Breast epithelium (tissue), 4 donors: ENCODE measurements at regions not wholly inside any gene's neighbourhood (a gene's known extent, or its start where the extent isn't known, plus 50 kb on each side); places are given as distances from the start of the nearest gene placed in this dataset.

Experiments
- DNase-seq, 2 donors: peaks; one replicate each; pipeline ENCODE4 v3.0.0-alpha.2; 2019; ENCODE audit warnings: low spot score in 2 of 2
- H3K27ac ChIP-seq, 2 donors: fragments of 200-600 bp; sonication (generic) in 1 of 2; one replicate each; pipeline ENCODE4 v1.5.1; 2016 to 2019; ENCODE audit warnings: mild to moderate bottlenecking in 1 of 2
- H3K27me3 ChIP-seq, 2 donors: fragments of 200-600 bp; sonication (generic) in 1 of 2; one replicate each; pipeline versions ENCODE4 v1.5.1 to v1.6.0; 2017 to 2019; ENCODE audit warnings: control low read depth in 1 of 2, mild to moderate bottlenecking in 1 of 2
- H3K36me3 ChIP-seq: fragments of 200-600 bp; one replicate; pipeline ENCODE4 v1.5.1; 2019
- H3K4me1 ChIP-seq, 2 donors: fragments of 200-600 bp; sonication (generic); one replicate each; pipeline ENCODE4 v1.5.1; 2016 to 2019; ENCODE audit warnings: control low read depth in 1 of 2
- H3K4me3 ChIP-seq, 3 donors: fragments of 200-600 bp; sonication (generic); 1 replicate in 2 of 3; 2 replicates in 1 of 3; pipeline ENCODE4 v1.5.1; 2016 to 2019; ENCODE audit warnings: mild to moderate bottlenecking in 3 of 3, moderate library complexity in 2 of 3
- H3K9me3 ChIP-seq, 2 donors: fragments of 200-600 bp; sonication (generic) in 1 of 2; one replicate each; pipeline ENCODE4 v1.5.1; 2016 to 2019; ENCODE audit warnings: control low read depth in 1 of 2
- CTCF ChIP-seq, 3 donors: fragments of 450-650 bp; IDR thresholded peaks; one replicate each; pipeline ENCODE4 v1.5.1; 2016 to 2017; ENCODE audit warnings: antibody characterized with exemption in 3 of 3, mild to moderate bottlenecking in 3 of 3, moderate library complexity in 3 of 3
- POLR2A ChIP-seq: fragments of 450-650 bp; IDR thresholded peaks from one replicate; pipeline ENCODE4 v1.6.1; 2016; ENCODE audit warnings: antibody characterized with exemption, mild to moderate bottlenecking, moderate library complexity
- POLR2AphosphoS5 ChIP-seq, 3 donors: sonication (generic); formaldehyde crosslinking; IDR thresholded peaks; one replicate each; pipeline ENCODE4 v1.6.1; 2017; ENCODE audit warnings: antibody characterized with exemption in 3 of 3
- intact Hi-C: fragments of 100-400 bp; cut with DNase I; formaldehyde crosslinking; loops from one replicate; pipeline ENCODE4 v1.15.1; 2023; ENCODE audit warnings: low total_unique reads

DNA sequence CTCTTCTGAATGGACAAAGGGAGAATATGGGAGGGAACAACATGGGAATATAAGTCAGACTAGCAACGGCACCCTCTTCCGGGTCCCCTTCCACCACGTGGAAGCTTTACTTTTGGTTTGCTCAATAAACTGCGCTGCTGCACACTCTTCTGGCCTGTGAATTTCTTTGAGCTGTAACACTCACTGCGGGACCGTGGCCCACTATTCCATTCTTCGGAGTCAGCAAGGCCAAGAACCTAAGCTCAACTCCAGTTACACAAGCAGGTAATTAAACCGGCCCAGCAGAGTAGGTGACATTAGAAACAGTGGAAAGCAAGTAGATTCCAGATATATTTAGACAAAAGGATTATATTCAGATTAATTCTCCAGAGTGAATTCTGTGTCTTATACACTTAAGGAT lies 697.4 kb upstream of the NXPH2 start:
- intact Hi-C loops = no loop called here
- no peak for TF ChIP-seq CTCF (IDR thresholded peaks at IDR 0.05)
- TF ChIP-seq POLR2AphosphoS5 (IDR thresholded peaks at IDR 0.05) = no peak
- no peak for TF ChIP-seq POLR2A
- H3K36me3 ChIP-seq = no peaks in the 10 kb centered on the region
- H3K27me3 ChIP-seq = no peaks in the 10 kb centered on the region
- no peaks in the 10 kb centered on the region for H3K4me1 ChIP-seq
- peaks cover 0 to 6% of the 10 kb centered on the region in 2 donors for H3K9me3 ChIP-seq
- H3K4me3 ChIP-seq = no peak overlapping the region
- no peak for DNase-seq
- no peak overlapping the region for H3K27ac ChIP-seq

DNA sequence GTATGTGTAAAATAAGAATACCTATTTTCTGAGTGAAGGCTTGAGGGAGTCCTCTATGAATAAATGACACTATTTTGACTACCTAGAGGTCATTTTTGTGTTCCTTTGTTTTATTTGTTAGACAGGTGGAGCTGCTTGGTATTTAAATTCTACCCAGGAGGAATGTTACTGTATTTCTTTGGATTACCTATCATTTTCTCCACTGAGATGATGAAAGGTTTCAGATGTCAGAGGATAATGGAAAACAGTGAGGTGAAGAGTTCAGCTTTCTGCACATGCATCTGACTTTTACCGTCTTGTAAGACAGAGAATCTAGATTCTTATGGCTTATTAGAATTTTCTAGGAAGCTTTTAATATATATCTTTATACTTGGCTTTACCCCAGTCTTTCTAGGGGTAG lies 689.8 kb upstream of the NXPH2 start:
- Histone ChIP-seq H3K27ac (no peak overlapping the region), H3K4me1 (no peaks in the 10 kb centered on the region), H3K9me3 (no peaks in the 10 kb centered on the region), H3K4me3 (no peak overlapping the region), H3K27me3 (no peaks in the 10 kb centered on the region), H3K36me3 (no peaks in the 10 kb centered on the region)
- intact Hi-C loops = no loop called here
- no peak for DNase-seq
- TF ChIP-seq POLR2AphosphoS5 (IDR thresholded peaks at IDR 0.05) (no peak), POLR2A (no peak), CTCF (IDR thresholded peaks at IDR 0.05) (no peak)

GRCh38 chr2:139465789-139466188 lies 685.6 kb upstream of the NXPH2 start:
- no peaks in the 10 kb centered on the region for H3K36me3 ChIP-seq
- DNase-seq = no peak
- no peaks in the 10 kb centered on the region for H3K4me1 ChIP-seq
- H3K27me3 ChIP-seq = no peaks in the 10 kb centered on the region
- no peaks in the 10 kb centered on the region for H3K9me3 ChIP-seq
- intact Hi-C loops = no loop called here
- H3K27ac ChIP-seq = no peak overlapping the region
- no peak overlapping the region for H3K4me3 ChIP-seq
- no peak for TF ChIP-seq POLR2A
- no peak for TF ChIP-seq CTCF (IDR thresholded peaks at IDR 0.05)
- TF ChIP-seq POLR2AphosphoS5 (IDR thresholded peaks at IDR 0.05) = no peak

DNA sequence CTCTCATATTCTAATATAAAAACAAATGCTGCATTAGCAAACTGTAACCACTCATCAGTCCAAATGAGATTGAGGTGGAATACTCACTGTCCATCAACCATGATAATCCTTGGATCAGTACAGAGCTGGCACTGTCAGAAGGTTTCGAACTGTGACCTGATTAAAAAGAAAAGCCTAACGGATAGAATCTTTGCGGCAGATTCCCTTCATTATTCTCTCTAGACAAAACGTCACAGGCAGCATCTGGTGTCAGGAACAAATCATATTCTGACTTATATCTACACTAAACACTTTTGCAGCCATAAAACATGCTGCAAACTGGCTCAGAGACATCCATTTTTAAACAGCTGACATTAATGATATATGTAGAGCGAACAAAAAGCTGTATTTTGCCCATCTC lies 677.7 kb upstream of the NXPH2 start:
- TF ChIP-seq POLR2A (no peak), POLR2AphosphoS5 (IDR thresholded peaks at IDR 0.05) (no peak), CTCF (IDR thresholded peaks at IDR 0.05) (no peak)
- DNase-seq = no peak
- Histone ChIP-seq H3K27ac (no peak overlapping the region), H3K4me1 (no peaks in the 10 kb centered on the region), H3K9me3 (no peaks in the 10 kb centered on the region), H3K36me3 (no peaks in the 10 kb centered on the region), H3K27me3 (no peaks in the 10 kb centered on the region), H3K4me3 (no peak overlapping the region)
- intact Hi-C loops = no loop called here

DNA sequence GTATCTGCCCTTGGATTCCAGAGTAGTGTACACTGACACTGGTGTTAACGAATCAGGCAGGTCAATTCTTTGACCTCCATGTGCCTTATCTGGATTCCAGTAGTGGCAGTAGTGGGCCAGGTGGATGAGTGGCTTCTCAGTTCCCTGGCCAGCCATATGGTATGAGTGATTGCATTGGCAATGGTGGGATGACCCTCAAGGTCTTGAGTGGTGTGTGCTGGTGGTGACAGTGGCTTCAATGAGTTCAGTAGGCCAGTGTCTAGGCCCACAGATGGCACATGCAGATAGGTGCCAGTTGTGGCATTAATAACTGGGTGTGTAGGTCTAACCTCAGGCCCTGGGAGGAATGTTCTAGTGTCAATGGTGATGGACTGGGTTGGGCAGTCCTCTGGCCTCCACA lies 674.1 kb upstream of the NXPH2 start:
- TF ChIP-seq CTCF (IDR thresholded peaks at IDR 0.05) = no peak
- no peak for TF ChIP-seq POLR2A
- TF ChIP-seq POLR2AphosphoS5 (IDR thresholded peaks at IDR 0.05) = no peak
- intact Hi-C loops = no loop called here
- no peak overlapping the region for H3K4me3 ChIP-seq
- H3K9me3 ChIP-seq = peaks cover 3 to 14% of the 10 kb centered on the region in 2 donors
- no peak overlapping the region for H3K27ac ChIP-seq
- no peaks in the 10 kb centered on the region for H3K27me3 ChIP-seq
- no peak for DNase-seq
- H3K4me1 ChIP-seq = no peaks in the 10 kb centered on the region
- no peaks in the 10 kb centered on the region for H3K36me3 ChIP-seq
